Prostate gland (tissue), 2 donors: ENCODE measurements at regions not wholly inside any gene's neighbourhood (a gene's known extent, or its start where the extent isn't known, plus 50 kb on each side); places are given as distances from the start of the nearest gene placed in this dataset.

Experiments used
- DNase-seq: peaks from one replicate; pipeline ENCODE4 v3.0.0-alpha.2; 2019; ENCODE audit warnings: low spot score
- H3K27ac ChIP-seq, 2 donors: fragments of 200-600 bp; sonication (generic); 2 replicates each; pipeline ENCODE4 v1.5.1; 2017 to 2019
- H3K27me3 ChIP-seq: fragments of 200-600 bp; sonication (generic); replicated peaks from 2 replicates; pipeline ENCODE4 v1.5.1; 2019; ENCODE audit not compliant: insufficient read depth
- H3K36me3 ChIP-seq, 2 donors: fragments of 200-600 bp; sonication (generic); 1 replicate in 1 of 2; 2 replicates in 1 of 2; pipeline versions ENCODE4 v1.5.1 to v1.8.1; 2017 to 2019
- H3K4me1 ChIP-seq: fragments of 200-600 bp; sonication (generic); replicated peaks from 2 replicates; pipeline ENCODE4 v1.5.1; 2019
- H3K4me3 ChIP-seq, 2 donors: fragments of 200-600 bp; sonication (generic); 2 replicates each; pipeline ENCODE4 v1.5.1; 2017 to 2019
- H3K9me3 ChIP-seq: fragments of 200-600 bp; sonication (generic); 2 replicates; pipeline ENCODE4 v1.5.1; 2017
- POLR2A ChIP-seq: fragments of 450-650 bp; IDR thresholded peaks from one replicate; pipeline ENCODE4 v1.6.1; 2016; ENCODE audit warnings: antibody characterized with exemption, mild to moderate bottlenecking
- POLR2AphosphoS5 ChIP-seq: sonication (generic); formaldehyde crosslinking; IDR thresholded peaks from one replicate; pipeline ENCODE4 v1.6.1; 2017; ENCODE audit warnings: antibody characterized with exemption
- WGBS: methylation state at CpG from one replicate; pipeline ENCODE4 v1.1.5; 2018; 5-methylcytosine and 5-hydroxymethylcytosine counted together
- intact Hi-C: fragments of 100-400 bp; cut with DNase I; formaldehyde crosslinking; loops from one replicate; pipeline ENCODE4 v1.14.2; 2022
- TF ChIP-seq, protein P1 (sequence below), 4 experiments: fragments of 200-600 bp in 2 of 4; fragments of 450-650 bp in 2 of 4; sonication (generic) in 2 of 4; IDR thresholded peaks; 1 replicate in 3 of 4; 2 replicates in 1 of 4; pipeline ENCODE4 v1.5.1; 2016 to 2019; ENCODE audit warnings: antibody characterized with exemption in 4 of 4, mild to moderate bottlenecking in 2 of 4, moderate library complexity in 2 of 4

DNA sequence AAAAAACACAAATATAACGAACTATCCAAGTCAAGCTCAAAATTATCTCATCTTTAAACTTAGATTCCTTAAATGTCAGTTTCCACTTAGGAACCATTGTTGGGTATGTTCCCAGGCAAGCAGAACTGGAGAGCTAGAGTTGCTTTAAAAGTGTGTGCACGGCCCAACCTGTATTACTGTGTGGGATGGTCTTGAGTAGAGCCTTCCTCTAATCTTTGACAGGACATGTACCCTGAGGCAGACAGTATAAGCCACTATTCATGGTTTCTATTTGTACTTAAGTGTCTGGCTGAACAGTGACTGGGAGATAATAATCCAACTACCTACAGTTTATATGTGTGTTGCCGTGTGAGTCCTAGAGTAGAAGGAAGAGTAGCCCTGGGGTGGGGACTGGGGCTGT lies 239.7 kb downstream of the GPD2 start:
- Histone ChIP-seq H3K4me1 (no peaks in the 10 kb centered on the region), H3K4me3 (no peak overlapping the region), H3K9me3 (no peaks in the 10 kb centered on the region), H3K27ac (no peak overlapping the region), H3K36me3 (no peaks in the 10 kb centered on the region), H3K27me3 (no peaks in the 10 kb centered on the region)
- no peak for DNase-seq
- intact Hi-C loops = no loop called here
- TF ChIP-seq, protein P1, sequence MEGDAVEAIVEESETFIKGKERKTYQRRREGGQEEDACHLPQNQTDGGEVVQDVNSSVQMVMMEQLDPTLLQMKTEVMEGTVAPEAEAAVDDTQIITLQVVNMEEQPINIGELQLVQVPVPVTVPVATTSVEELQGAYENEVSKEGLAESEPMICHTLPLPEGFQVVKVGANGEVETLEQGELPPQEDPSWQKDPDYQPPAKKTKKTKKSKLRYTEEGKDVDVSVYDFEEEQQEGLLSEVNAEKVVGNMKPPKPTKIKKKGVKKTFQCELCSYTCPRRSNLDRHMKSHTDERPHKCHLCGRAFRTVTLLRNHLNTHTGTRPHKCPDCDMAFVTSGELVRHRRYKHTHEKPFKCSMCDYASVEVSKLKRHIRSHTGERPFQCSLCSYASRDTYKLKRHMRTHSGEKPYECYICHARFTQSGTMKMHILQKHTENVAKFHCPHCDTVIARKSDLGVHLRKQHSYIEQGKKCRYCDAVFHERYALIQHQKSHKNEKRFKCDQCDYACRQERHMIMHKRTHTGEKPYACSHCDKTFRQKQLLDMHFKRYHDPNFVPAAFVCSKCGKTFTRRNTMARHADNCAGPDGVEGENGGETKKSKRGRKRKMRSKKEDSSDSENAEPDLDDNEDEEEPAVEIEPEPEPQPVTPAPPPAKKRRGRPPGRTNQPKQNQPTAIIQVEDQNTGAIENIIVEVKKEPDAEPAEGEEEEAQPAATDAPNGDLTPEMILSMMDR (IDR thresholded peaks at IDR 0.05) = no peak
- no peak for TF ChIP-seq POLR2A
- TF ChIP-seq POLR2AphosphoS5 = no peak
- WGBS = 35% methylated on average over 3 of the region's 3 CpGs

DNA sequence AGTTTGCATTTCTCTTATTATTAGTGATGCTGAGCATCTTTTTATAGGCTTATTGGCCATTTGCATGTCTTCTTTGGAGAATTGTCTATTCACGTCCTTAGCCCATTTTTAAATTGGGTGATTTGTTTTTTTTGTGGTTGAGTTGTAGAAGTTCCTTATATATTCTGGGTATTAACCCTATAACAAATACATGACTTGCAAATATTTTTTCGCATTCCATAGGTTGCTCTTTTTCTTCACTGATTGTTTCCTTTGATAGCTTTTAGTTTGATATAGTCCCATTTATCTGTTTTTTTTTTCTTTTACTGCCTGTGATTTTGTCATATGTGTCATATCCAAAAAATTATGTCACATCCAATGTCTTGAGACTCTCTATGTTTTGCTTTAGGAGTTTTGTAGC lies 243.6 kb downstream of the GPD2 start:
- 90% methylated on average over 2 of the region's 2 CpGs for WGBS
- TF ChIP-seq, protein P1 (IDR thresholded peaks at IDR 0.05) = no peak
- TF ChIP-seq POLR2A = no peak
- no peak for TF ChIP-seq POLR2AphosphoS5
- H3K27me3 ChIP-seq = no peaks in the 10 kb centered on the region
- H3K27ac ChIP-seq = no peak overlapping the region
- intact Hi-C loops = no loop called here
- H3K36me3 ChIP-seq = no peaks in the 10 kb centered on the region
- H3K9me3 ChIP-seq = no peaks in the 10 kb centered on the region
- no peak for DNase-seq
- no peak overlapping the region for H3K4me3 ChIP-seq
- no peaks in the 10 kb centered on the region for H3K4me1 ChIP-seq

GRCh38 chr2:156680266-156680665 lies 244.1 kb downstream of the GPD2 start:
- intact Hi-C loops = no loop called here
- H3K27me3 ChIP-seq = no peaks in the 10 kb centered on the region
- 95% methylated on average over 2 of the region's 2 CpGs for WGBS
- no peaks in the 10 kb centered on the region for H3K4me1 ChIP-seq
- H3K36me3 ChIP-seq = no peaks in the 10 kb centered on the region
- DNase-seq = no peak
- H3K27ac ChIP-seq = no peak overlapping the region
- H3K9me3 ChIP-seq = no peaks in the 10 kb centered on the region
- TF ChIP-seq, protein P1 (IDR thresholded peaks at IDR 0.05) = no peak
- TF ChIP-seq POLR2A (no peak), POLR2AphosphoS5 (no peak)
- H3K4me3 ChIP-seq = no peak overlapping the region

DNA sequence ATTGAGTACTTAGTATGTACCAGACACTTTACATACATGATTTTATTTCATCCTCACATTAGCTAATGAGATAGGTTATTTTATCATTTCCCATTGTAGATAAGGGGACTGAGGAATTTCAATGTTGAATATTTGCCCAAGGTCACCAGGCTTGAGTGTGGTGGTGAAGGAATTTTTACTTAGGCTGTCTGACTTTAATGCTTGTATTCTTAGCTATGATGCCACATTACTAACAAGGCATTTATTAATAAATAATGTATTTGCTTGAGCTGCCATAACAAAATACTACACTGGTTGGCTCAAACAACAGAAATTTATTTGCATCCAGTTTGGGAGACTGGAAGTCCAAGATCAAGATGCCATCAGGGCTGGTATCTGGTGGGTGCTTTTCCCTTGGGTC lies 250.9 kb downstream of the GPD2 start:
- no peak overlapping the region for H3K27ac ChIP-seq
- H3K4me1 ChIP-seq = no peaks in the 10 kb centered on the region

DNA sequence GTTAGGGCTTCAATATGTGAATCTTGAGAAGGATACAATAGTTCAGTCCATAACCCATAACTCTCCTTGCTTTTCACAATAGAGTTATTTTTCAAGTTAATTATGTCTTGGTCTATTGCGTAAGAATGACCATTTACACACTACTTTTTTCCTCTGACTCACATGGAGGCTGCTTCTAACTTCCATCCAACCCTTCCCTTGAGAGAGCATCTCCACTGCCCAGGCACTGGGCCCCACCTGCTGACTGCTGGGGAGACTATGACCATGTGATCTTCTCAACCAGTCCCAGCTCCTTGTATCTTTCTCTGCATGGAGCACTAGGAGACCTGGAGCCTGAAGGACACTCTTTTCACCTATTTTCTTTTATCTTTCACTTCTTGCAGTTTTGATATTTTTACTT lies 251.5 kb downstream of the GPD2 start:
- Histone ChIP-seq H3K27ac (no peak overlapping the region), H3K4me3 (no peak overlapping the region), H3K4me1 (no peaks in the 10 kb centered on the region), H3K9me3 (no peaks in the 10 kb centered on the region), H3K36me3 (no peaks in the 10 kb centered on the region), H3K27me3 (no peaks in the 10 kb centered on the region)
- 100% methylated on average over 1 of the region's 1 CpG for WGBS
- no peak for DNase-seq
- intact Hi-C loops = no loop called here
- TF ChIP-seq POLR2A (no peak), POLR2AphosphoS5 (no peak)
- TF ChIP-seq, protein P1 (IDR thresholded peaks at IDR 0.05) = no peak

More for the DNA sequence above, 250.9 kb downstream of the GPD2 start:
- H3K36me3 ChIP-seq = no peaks in the 10 kb centered on the region
- intact Hi-C loops = no loop called here
- H3K9me3 ChIP-seq = no peaks in the 10 kb centered on the region
- no peak for DNase-seq
- TF ChIP-seq POLR2A (no peak), POLR2AphosphoS5 (no peak)
- TF ChIP-seq, protein P1 (IDR thresholded peaks at IDR 0.05) = no peak
- no peaks in the 10 kb centered on the region for H3K27me3 ChIP-seq
- H3K4me3 ChIP-seq = no peak overlapping the region
